ENCODE measurements at regions not wholly inside any gene's neighbourhood (a gene's known extent, or its start where the extent isn't known, plus 50 kb on each side); places are given as distances from the start of the nearest gene placed in this dataset.

GRCh38 chr3:152218602-152219001, 50.1 kb upstream of the MBNL1 start:
- DNase-seq (ENCODE audit: low read depth in 2 of 2): no peak

All from stimulated activated CD8-positive, alpha-beta memory T cell treated with anti-CD3 and anti-CD28 coated beads, Interleukin-7, amount 100 ng/mL, for 4 hours (primary cell).